HCT116 (cell line): ENCODE measurements at regions not wholly inside any gene's neighbourhood (a gene's known extent, or its start where the extent isn't known, plus 50 kb on each side); places are given as distances from the start of the nearest gene placed in this dataset.

Source experiments
- ATAC-seq: fragments of 200-7000 bp; cut with Tn5 transposase; 2 replicates; pipeline ENCODE4 v1.9.1; 2020; ENCODE audit warnings: mild to moderate bottlenecking, moderate library complexity
- BruUV-seq: library from RNA; stranded (reverse); fragments of 400-500 nt; replicated peaks from 2 replicates; lab custom pipeline; 2021; lab: Mats Ljungman, UMichigan
- CTCF ChIA-PET: fragments of 300-600 bp; sonication (Branson Sonifier 250); formaldehyde crosslinking; loops from one replicate; lab custom pipeline; 2021; ENCODE audit warnings: antibody characterized with exemption; lab: Charles Lee
- POLR2A ChIA-PET: fragments of 300-600, 350-600 bp; sonication (Branson Sonifier 250); formaldehyde crosslinking; loops from one replicate; lab custom pipeline; 2021; ENCODE audit warnings: antibody characterized with exemption; lab: Charles Lee
- RAD21 ChIA-PET, 2 experiments: fragments of 300-600 bp; sonication (Branson Sonifier 250); formaldehyde crosslinking; loops; one replicate each; lab custom pipeline; 2023; ENCODE audit warnings: low total read pairs in 2 of 2; ENCODE audit not compliant: uncharacterized antibody in 2 of 2, unreplicated experiment in 2 of 2, low non-redundant PET in 1 of 2; lab: Charles Lee
- DNase-seq: peaks from one replicate; pipeline ENCODE4 v3.0.0-alpha.2; 2010; ENCODE audit warnings: low read depth, low spot score
- H2AFZ ChIP-seq: fragments of 200-600 bp; shearing (Covaris generic), sonication (generic); 2 replicates; pipeline ENCODE4 v1.6.1; 2017; ENCODE audit warnings: low read depth, mixed run types, mixed read lengths, antibody characterized with exemption, low read length; ENCODE audit not compliant: poor library complexity, severe bottlenecking
- H3K27ac ChIP-seq: 2 replicates; pipeline ENCODE4 v1.5.1; 2012; ENCODE audit warnings: low read depth, low read length
- H3K27me3 ChIP-seq: fragments of 200-600 bp; sonication (generic); 2 replicates; pipeline ENCODE4 v1.6.1; 2016; ENCODE audit warnings: mixed run types, low read length, mixed read lengths; ENCODE audit not compliant: insufficient read depth
- H3K36me3 ChIP-seq, 2 experiments: fragments of 200-500 bp in 1 of 2; fragments of 200-600 bp in 1 of 2; sonication (Bioruptor generic) in 1 of 2; sonication (generic) in 1 of 2; 2 replicates each; pipeline versions ENCODE4 v1.5.1 to v1.6.1; 2014 to 2016; ENCODE audit warnings: low read length in 2 of 2, inconsistent platforms in 1 of 2, mixed read lengths in 1 of 2, mixed run types in 1 of 2; ENCODE audit not compliant: insufficient read depth in 2 of 2, control insufficient read depth in 1 of 2
- H3K4me1 ChIP-seq, 2 experiments: fragments of 200-600 bp in 1 of 2; sonication (generic) in 1 of 2; 2 replicates each; pipeline versions ENCODE4 v1.5.1 to v1.6.1; 2012 to 2017; ENCODE audit warnings: low read length in 2 of 2, inconsistent platforms in 1 of 2, mild to moderate bottlenecking in 1 of 2, mixed read lengths in 1 of 2, mixed run types in 1 of 2, moderate library complexity in 1 of 2; ENCODE audit not compliant: insufficient read depth in 2 of 2, control insufficient read depth in 1 of 2
- H3K4me2 ChIP-seq: fragments of 200-600 bp; sonication (generic); 2 replicates; pipeline ENCODE4 v1.6.1; 2017; ENCODE audit warnings: mixed run types, low read length, mixed read lengths
- H3K4me3 ChIP-seq, 2 experiments: fragments of 200-600 bp in 1 of 2; sonication (generic) in 1 of 2; replicated peaks in 1 of 2; 2 replicates each; pipeline ENCODE4 v1.5.1; 2011 to 2016; ENCODE audit warnings: low read length in 2 of 2, control low read depth in 1 of 2, low read depth in 1 of 2, mild to moderate bottlenecking in 1 of 2, mixed read lengths in 1 of 2, mixed run types in 1 of 2
- H3K79me2 ChIP-seq: fragments of 200-600 bp; sonication (generic); 2 replicates; pipeline ENCODE4 v1.6.1; 2017; ENCODE audit warnings: mild to moderate bottlenecking, mixed run types, low read length, moderate library complexity, mixed read lengths; ENCODE audit not compliant: insufficient read depth
- H3K9ac ChIP-seq: fragments of 200-600 bp; sonication (generic); 2 replicates; pipeline ENCODE4 v1.6.1; 2016; ENCODE audit warnings: low read length, mixed read lengths
- H3K9me2 ChIP-seq: fragments of 200-600 bp; sonication (generic), shearing (Covaris generic); 2 replicates; pipeline ENCODE4 v1.6.1; 2017; ENCODE audit warnings: mixed run types, mild to moderate bottlenecking, moderate library complexity; ENCODE audit not compliant: insufficient read depth
- H3K9me3 ChIP-seq, 2 experiments: fragments of 200-500 bp in 1 of 2; fragments of 200-600 bp in 1 of 2; sonication (Bioruptor generic) in 1 of 2; sonication (generic) in 1 of 2; 2 replicates each; pipeline ENCODE4 v1.6.1; 2014 to 2017; ENCODE audit warnings: low read length in 2 of 2, mixed read lengths in 2 of 2, inconsistent platforms in 1 of 2, low read depth in 1 of 2, mild to moderate bottlenecking in 1 of 2, mixed run types in 1 of 2, moderate library complexity in 1 of 2; ENCODE audit not compliant: control insufficient read depth in 1 of 2, insufficient read depth in 1 of 2
- H4K20me1 ChIP-seq: fragments of 200-600 bp; sonication (generic), shearing (Covaris generic); 2 replicates; pipeline ENCODE4 v1.6.1; 2017; ENCODE audit warnings: mixed run types, mild to moderate bottlenecking, moderate library complexity; ENCODE audit not compliant: insufficient read depth
- CBX3 ChIP-seq: IDR thresholded peaks from 2 replicates; pipeline ENCODE4 v1.6.1; 2012; ENCODE audit warnings: low read depth
- CEBPB ChIP-seq: IDR thresholded peaks from 2 replicates; pipeline ENCODE4 v1.6.1; 2012; ENCODE audit warnings: low read depth
- EGR1 ChIP-seq: IDR thresholded peaks from 2 replicates; pipeline ENCODE4 v1.6.1; 2012; ENCODE audit warnings: low read depth
- EZH2phosphoT487 ChIP-seq: fragments of 200-600 bp; IDR thresholded peaks from 2 replicates; pipeline ENCODE4 v1.6.1; 2018; ENCODE audit warnings: antibody characterized with exemption, borderline replicate concordance
- JUND ChIP-seq: IDR thresholded peaks from 2 replicates; pipeline ENCODE4 v1.6.1; 2012
- POLR2AphosphoS5 ChIP-seq: IDR thresholded peaks from 2 replicates; pipeline ENCODE4 v1.6.1; 2011; ENCODE audit warnings: mild to moderate bottlenecking, low read depth, low read length, moderate library complexity
- RAD21 ChIP-seq: IDR thresholded peaks from 2 replicates; pipeline ENCODE4 v1.6.1; 2012; ENCODE audit warnings: low read depth, mild to moderate bottlenecking
- SIN3A ChIP-seq: IDR thresholded peaks from 2 replicates; pipeline ENCODE4 v1.6.1; 2012; ENCODE audit warnings: low read depth
- SP1 ChIP-seq: IDR thresholded peaks from 2 replicates; pipeline ENCODE4 v1.6.1; 2012; ENCODE audit warnings: low read depth
- TCF7L2 ChIP-seq: IDR thresholded peaks from 2 replicates; pipeline ENCODE4 v1.7.0; 2011; ENCODE audit warnings: borderline replicate concordance, inconsistent platforms; ENCODE audit not compliant: insufficient read depth, insufficient read length; ENCODE audit errors: extremely low read depth
- YY1 ChIP-seq: IDR thresholded peaks from 2 replicates; pipeline ENCODE4 v1.6.1; 2011; ENCODE audit warnings: low read length, low read depth, moderate library complexity, mild to moderate bottlenecking; ENCODE audit not compliant: insufficient replicate concordance; ENCODE audit errors: extremely low read depth
- intact Hi-C: fragments of 100-400 bp; cut with micrococcal nuclease; formaldehyde crosslinking; loops from 2 replicates; pipeline ENCODE4 v1.10.0; 2022
- TF ChIP-seq, protein P1 (sequence below): IDR thresholded peaks from 2 replicates; pipeline ENCODE4 v1.6.1; 2011; ENCODE audit warnings: mild to moderate bottlenecking, low read length, moderate library complexity; ENCODE audit not compliant: insufficient replicate concordance; ENCODE audit errors: extremely low read depth

DNA sequence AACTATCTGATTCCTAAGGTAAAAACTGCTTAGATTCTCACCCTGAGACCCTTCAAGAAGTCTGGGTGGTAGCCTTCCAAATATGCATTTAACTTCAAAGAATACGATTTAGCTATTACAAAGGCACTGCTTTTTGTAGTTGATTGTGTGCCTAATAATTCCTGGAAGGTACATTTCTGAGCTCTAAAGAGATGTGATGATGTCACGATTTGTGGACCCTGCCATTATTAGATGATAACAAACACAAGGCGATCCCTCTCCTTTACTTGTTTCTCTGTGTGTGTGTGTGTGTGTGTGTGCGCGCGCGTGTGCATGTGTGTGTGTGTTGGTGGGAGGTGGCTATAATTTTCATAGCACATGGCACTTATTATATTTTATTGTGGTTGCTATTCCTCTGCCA is 70.9 kb downstream of the TFPI2 start:
- Histone ChIP-seq H3K9me2 (no peaks in the 10 kb centered on the region), H3K36me3 (no peaks in the 10 kb centered on the region), H2AFZ (no peak overlapping the region), H3K9ac (no peak overlapping the region), H3K9me3 (no peaks in the 10 kb centered on the region), H3K27ac (no peak overlapping the region), H3K4me2 (no peak overlapping the region), H3K4me3 (no peak overlapping the region), H4K20me1 (no peaks in the 10 kb centered on the region), H3K27me3 (no peaks in the 10 kb centered on the region), H3K79me2 (no peaks in the 10 kb centered on the region), H3K4me1 (no peaks in the 10 kb centered on the region)
- ATAC-seq (no peak), DNase-seq (no peak)
- intact Hi-C loops, result no loop called here
- no TSS peak for BruUV-seq
- CTCF ChIA-PET, result no interaction called here
- RAD21 ChIA-PET, result no interaction called here
- no peak for TF ChIP-seq SIN3A
- TF ChIP-seq YY1, result no peak
- no peak for TF ChIP-seq SP1
- no peak for TF ChIP-seq CBX3
- TF ChIP-seq EGR1, result no peak
- no peak for TF ChIP-seq EZH2phosphoT487
- TF ChIP-seq TCF7L2, result no peak
- TF ChIP-seq RAD21, result no peak
- TF ChIP-seq, protein P1, sequence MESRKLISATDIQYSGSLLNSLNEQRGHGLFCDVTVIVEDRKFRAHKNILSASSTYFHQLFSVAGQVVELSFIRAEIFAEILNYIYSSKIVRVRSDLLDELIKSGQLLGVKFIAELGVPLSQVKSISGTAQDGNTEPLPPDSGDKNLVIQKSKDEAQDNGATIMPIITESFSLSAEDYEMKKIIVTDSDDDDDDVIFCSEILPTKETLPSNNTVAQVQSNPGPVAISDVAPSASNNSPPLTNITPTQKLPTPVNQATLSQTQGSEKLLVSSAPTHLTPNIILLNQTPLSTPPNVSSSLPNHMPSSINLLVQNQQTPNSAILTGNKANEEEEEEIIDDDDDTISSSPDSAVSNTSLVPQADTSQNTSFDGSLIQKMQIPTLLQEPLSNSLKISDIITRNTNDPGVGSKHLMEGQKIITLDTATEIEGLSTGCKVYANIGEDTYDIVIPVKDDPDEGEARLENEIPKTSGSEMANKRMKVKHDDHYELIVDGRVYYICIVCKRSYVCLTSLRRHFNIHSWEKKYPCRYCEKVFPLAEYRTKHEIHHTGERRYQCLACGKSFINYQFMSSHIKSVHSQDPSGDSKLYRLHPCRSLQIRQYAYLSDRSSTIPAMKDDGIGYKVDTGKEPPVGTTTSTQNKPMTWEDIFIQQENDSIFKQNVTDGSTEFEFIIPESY, result no peak
- no peak for TF ChIP-seq POLR2AphosphoS5
- no peak for TF ChIP-seq CEBPB
- TF ChIP-seq JUND, result no peak
- POLR2A ChIA-PET, result no interaction called here
